Keratinocyte (primary cell): ENCODE measurements at regions not wholly inside any gene's neighbourhood (a gene's known extent, or its start where the extent isn't known, plus 50 kb on each side); places are given as distances from the start of the nearest gene placed in this dataset.
A peak's percentile ranks its signal among the peaks of the same experiment; 100 is the strongest.

Source experiments
- DNase-seq: peaks from one replicate; pipeline ENCODE4 v3.0.0-alpha.2; 2011; ENCODE audit warnings: low read depth, missing footprints, low spot score
- FAIRE-seq: peaks from 2 replicates; lab custom pipeline; 2011; peaks lifted over from hg19 to GRCh38; lab: Jason Lieb, UNC
- H2AFZ ChIP-seq: 2 replicates; pipeline ENCODE4 v1.6.0; 2012; ENCODE audit warnings: low read length, control low read depth, inconsistent platforms; ENCODE audit not compliant: control insufficient read depth
- H3K27ac ChIP-seq: 2 replicates; pipeline ENCODE4 v1.5.1; 2011; ENCODE audit warnings: low read length; ENCODE audit not compliant: control insufficient read depth, insufficient read depth
- H3K27me3 ChIP-seq: 3 replicates; pipeline ENCODE4 v1.6.0; 2011; ENCODE audit warnings: low read length; ENCODE audit not compliant: control insufficient read depth, insufficient read depth; ENCODE audit errors: extremely low read depth
- H3K36me3 ChIP-seq, 2 experiments: 2 replicates in 1 of 2; 3 replicates in 1 of 2; pipeline ENCODE4 v1.5.1; 2011; ENCODE audit warnings: low read length in 2 of 2, mild to moderate bottlenecking in 1 of 2; ENCODE audit not compliant: control insufficient read depth in 2 of 2, insufficient read depth in 2 of 2; ENCODE audit errors: extremely low read depth in 1 of 2
- H3K4me1 ChIP-seq: 3 replicates; pipeline ENCODE4 v1.5.1; 2011; ENCODE audit warnings: low read length; ENCODE audit not compliant: control insufficient read depth, insufficient read depth; ENCODE audit errors: extremely low read depth
- H3K4me2 ChIP-seq: 3 replicates; pipeline ENCODE4 v1.6.0; 2011; ENCODE audit warnings: low read depth, low read length; ENCODE audit not compliant: control insufficient read depth, insufficient read depth; ENCODE audit errors: extremely low read depth
- H3K4me3 ChIP-seq, 3 experiments: fragments of 200-600 bp in 1 of 3; sonication (generic) in 1 of 3; 2 replicates in 2 of 3; 3 replicates in 1 of 3; pipeline ENCODE4 v1.5.1; 2011 to 2016; ENCODE audit warnings: low read length in 3 of 3, mild to moderate bottlenecking in 3 of 3, control low read depth in 2 of 3, inconsistent platforms in 1 of 3, low read depth in 1 of 3, mixed read lengths in 1 of 3, mixed run types in 1 of 3, moderate library complexity in 1 of 3; ENCODE audit not compliant: control insufficient read depth in 2 of 3, insufficient read depth in 2 of 3; ENCODE audit errors: extremely low read depth in 1 of 3
- H3K79me2 ChIP-seq: 2 replicates; pipeline ENCODE4 v1.6.0; 2012; ENCODE audit warnings: low read length; ENCODE audit not compliant: control insufficient read depth, insufficient read depth
- H3K9ac ChIP-seq: 3 replicates; pipeline ENCODE4 v1.6.0; 2011; ENCODE audit warnings: low read length; ENCODE audit not compliant: control insufficient read depth, insufficient read depth; ENCODE audit errors: extremely low read depth
- H3K9me1 ChIP-seq: 3 replicates; pipeline ENCODE4 v1.6.0; 2011; ENCODE audit warnings: low read length; ENCODE audit not compliant: control insufficient read depth, insufficient read depth; ENCODE audit errors: extremely low read depth
- H3K9me3 ChIP-seq: 2 replicates; pipeline ENCODE4 v1.5.1; 2012; ENCODE audit warnings: low read depth, low read length; ENCODE audit not compliant: control insufficient read depth
- H4K20me1 ChIP-seq: 3 replicates; pipeline ENCODE4 v1.6.0; 2011; ENCODE audit warnings: low read length; ENCODE audit not compliant: control insufficient read depth, insufficient read depth; ENCODE audit errors: extremely low read depth
- EZH2 ChIP-seq: IDR thresholded peaks from one replicate; pipeline ENCODE4 v1.6.1; 2012; ENCODE audit warnings: inconsistent platforms, mild to moderate bottlenecking, low read length, moderate library complexity
- dilution Hi-C: fragments of 300-500 bp; cut with MboI; formaldehyde crosslinking; loops from one replicate; pipeline ENCODE4 v1.7.0; 2020; ENCODE audit warnings: low sequenced_read_pairs; ENCODE audit not compliant: extremely low pct_ligation_motif_present
- TF ChIP-seq, protein P1 (sequence below), 3 experiments: IDR thresholded peaks in 1 of 3; conservative IDR thresholded peaks in 1 of 3; optimal IDR thresholded peaks in 1 of 3; 2 replicates in 2 of 3; 3 replicates in 1 of 3; pipeline versions ENCODE3 to v1.5.1; 2011; ENCODE audit warnings: low read length in 3 of 3, mild to moderate bottlenecking in 3 of 3, moderate library complexity in 2 of 3, control low read depth in 1 of 3, inconsistent platforms in 1 of 3; ENCODE audit not compliant: insufficient read depth in 2 of 3; ENCODE audit errors: extremely low read depth in 1 of 3

DNA sequence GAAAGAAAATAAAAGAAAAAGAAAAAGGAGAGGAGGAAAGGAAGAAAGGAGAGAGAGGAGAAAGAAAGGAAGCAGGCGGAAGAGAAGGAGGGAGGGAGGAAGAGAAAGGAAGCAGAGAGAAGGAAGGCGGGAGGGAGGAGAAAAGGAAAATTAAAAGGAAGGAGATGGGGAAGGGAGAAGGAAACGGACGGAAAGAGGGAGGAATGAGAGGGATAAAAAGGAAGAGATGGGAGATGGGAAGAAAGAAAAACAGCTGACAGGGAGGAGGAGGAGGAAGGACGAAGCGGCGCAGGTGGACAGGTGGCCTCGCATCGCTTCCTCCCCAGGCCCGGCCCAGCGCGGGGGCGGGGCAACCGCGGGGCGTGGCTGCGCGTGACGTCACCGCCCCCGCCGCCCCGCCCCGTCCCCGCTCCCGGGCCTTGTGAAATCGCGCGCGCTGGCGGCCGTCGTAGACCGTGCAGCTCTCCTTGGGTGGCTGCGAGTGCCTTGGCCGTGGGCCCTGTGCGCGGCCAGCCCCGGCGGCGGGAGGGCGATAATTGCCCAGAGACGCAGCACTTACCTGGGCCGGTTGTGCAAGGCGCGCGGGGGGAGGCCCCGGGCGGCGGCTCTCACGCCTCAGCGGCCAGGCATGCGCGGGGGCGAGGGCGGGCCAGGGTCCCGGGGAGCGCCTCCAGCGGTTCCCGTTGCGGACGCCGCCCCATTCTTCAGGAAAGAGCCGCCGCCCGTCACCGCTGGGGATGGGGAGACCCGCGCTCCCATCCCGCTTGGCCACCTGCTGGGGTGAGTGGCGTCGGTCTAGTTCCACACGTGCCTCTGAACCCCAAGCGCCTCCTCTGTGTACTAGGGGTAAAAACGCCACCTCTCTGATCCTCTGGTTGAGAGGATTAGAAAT lies 49.6 kb upstream of the FOXE1 start:
- FAIRE-seq, result no peak
- Histone ChIP-seq H3K36me3 (no peaks in the 10 kb centered on the region), H3K9me3 (no peaks in the 10 kb centered on the region), H2AFZ (peak overlapping the region; percentile 87), H3K79me2 (no peaks in the 10 kb centered on the region), H3K9ac (peak overlapping the region; percentile 40), H3K4me3 (peak overlapping the region; percentile 35 to 70 (median 48)), H3K27me3 (no peaks in the 10 kb centered on the region), H3K4me1 (peaks cover 36% of the 10 kb centered on the region), H3K4me2 (peak overlapping the region; percentile 81), H3K9me1 (no peaks in the 10 kb centered on the region), H3K27ac (peak overlapping the region; percentile 24), H4K20me1 (no peaks in the 10 kb centered on the region)
- DNase-seq, result no peak
- dilution Hi-C loops, result loop anchor here (10.0 kb wide), 1 partner anchor 49 kb away; no protein-coding TSS in a partner anchor
- TF ChIP-seq, protein P1, sequence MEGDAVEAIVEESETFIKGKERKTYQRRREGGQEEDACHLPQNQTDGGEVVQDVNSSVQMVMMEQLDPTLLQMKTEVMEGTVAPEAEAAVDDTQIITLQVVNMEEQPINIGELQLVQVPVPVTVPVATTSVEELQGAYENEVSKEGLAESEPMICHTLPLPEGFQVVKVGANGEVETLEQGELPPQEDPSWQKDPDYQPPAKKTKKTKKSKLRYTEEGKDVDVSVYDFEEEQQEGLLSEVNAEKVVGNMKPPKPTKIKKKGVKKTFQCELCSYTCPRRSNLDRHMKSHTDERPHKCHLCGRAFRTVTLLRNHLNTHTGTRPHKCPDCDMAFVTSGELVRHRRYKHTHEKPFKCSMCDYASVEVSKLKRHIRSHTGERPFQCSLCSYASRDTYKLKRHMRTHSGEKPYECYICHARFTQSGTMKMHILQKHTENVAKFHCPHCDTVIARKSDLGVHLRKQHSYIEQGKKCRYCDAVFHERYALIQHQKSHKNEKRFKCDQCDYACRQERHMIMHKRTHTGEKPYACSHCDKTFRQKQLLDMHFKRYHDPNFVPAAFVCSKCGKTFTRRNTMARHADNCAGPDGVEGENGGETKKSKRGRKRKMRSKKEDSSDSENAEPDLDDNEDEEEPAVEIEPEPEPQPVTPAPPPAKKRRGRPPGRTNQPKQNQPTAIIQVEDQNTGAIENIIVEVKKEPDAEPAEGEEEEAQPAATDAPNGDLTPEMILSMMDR (optimal IDR thresholded peaks at IDR 0.05 in 1 of 3, IDR thresholded peaks at IDR 0.05 in 1 of 3, conservative IDR thresholded peaks at IDR 0.05 in 1 of 3; ENCODE audit: extremely low read depth in 1 of 3, insufficient read depth in 2 of 3, low read length in 3 of 3), result peak in 2 of 3 experiments; percentile 20 to 21
- no peak for TF ChIP-seq EZH2
